ENCODE measurements at regions not wholly inside any gene's neighbourhood (a gene's known extent, or its start where the extent isn't known, plus 50 kb on each side); places are given as distances from the start of the nearest gene placed in this dataset.

DNA sequence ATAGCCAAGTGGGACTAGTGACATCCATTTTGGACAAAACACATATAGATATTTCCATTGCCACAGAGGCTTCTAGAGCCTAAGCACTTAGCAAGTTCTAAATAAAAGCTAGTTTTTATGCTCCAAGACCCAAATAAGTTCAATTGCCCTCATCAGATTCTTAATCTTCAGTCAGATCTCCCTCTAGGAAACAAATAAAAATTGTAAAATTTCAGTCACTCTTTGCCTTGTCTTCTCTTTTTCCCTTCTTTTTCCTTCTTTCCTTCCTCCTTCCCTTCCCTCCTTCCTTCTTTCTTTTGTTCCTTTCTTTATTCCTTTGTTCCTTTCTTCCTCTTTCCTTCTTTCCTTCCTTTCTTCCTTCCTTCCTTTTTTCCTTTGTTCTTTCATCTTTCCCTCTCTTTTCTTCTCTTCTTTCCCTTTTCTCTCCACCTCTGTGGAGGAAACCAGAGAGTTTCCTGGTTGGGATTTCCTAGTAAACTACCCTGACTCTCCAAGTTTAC is 68.8 kb upstream of the GADL1 start:
- no peak overlapping the region for H3K4me2 ChIP-seq (ENCODE audit: control insufficient read depth, extremely low read depth, insufficient read depth, low read depth, low read length)
- H3K9me1 ChIP-seq (ENCODE audit: control insufficient read depth, extremely low read depth, insufficient read depth, low read length), result no peaks in the 10 kb centered on the region
- dilution Hi-C loops (cut with MboI; ENCODE audit: extremely low pct_ligation_motif_present, low sequenced_read_pairs), result no loop called here
- no peak for FAIRE-seq
- TF ChIP-seq, protein P1, sequence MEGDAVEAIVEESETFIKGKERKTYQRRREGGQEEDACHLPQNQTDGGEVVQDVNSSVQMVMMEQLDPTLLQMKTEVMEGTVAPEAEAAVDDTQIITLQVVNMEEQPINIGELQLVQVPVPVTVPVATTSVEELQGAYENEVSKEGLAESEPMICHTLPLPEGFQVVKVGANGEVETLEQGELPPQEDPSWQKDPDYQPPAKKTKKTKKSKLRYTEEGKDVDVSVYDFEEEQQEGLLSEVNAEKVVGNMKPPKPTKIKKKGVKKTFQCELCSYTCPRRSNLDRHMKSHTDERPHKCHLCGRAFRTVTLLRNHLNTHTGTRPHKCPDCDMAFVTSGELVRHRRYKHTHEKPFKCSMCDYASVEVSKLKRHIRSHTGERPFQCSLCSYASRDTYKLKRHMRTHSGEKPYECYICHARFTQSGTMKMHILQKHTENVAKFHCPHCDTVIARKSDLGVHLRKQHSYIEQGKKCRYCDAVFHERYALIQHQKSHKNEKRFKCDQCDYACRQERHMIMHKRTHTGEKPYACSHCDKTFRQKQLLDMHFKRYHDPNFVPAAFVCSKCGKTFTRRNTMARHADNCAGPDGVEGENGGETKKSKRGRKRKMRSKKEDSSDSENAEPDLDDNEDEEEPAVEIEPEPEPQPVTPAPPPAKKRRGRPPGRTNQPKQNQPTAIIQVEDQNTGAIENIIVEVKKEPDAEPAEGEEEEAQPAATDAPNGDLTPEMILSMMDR (optimal IDR thresholded peaks at IDR 0.05 in 1 of 3, IDR thresholded peaks at IDR 0.05 in 1 of 3, conservative IDR thresholded peaks at IDR 0.05 in 1 of 3; ENCODE audit: extremely low read depth in 1 of 3, insufficient read depth in 2 of 3, low read length in 3 of 3), result no peak
- TF ChIP-seq EZH2 (IDR thresholded peaks at IDR 0.05; ENCODE audit: low read length), result no peak
- DNase-seq (ENCODE audit: low read depth, low spot score), result no peak
- H3K79me2 ChIP-seq (ENCODE audit: control insufficient read depth, insufficient read depth, low read length), result no peaks in the 10 kb centered on the region
- H3K4me1 ChIP-seq (ENCODE audit: control insufficient read depth, extremely low read depth, insufficient read depth, low read length), result peaks cover 7% of the 10 kb centered on the region
- no peaks in the 10 kb centered on the region for H4K20me1 ChIP-seq (ENCODE audit: control insufficient read depth, extremely low read depth, insufficient read depth, low read length)
- peaks cover 4% of the 10 kb centered on the region for H3K9me3 ChIP-seq (ENCODE audit: control insufficient read depth, low read depth, low read length)
- H2AFZ ChIP-seq (ENCODE audit: control insufficient read depth, low read length), result no peak overlapping the region
- H3K9ac ChIP-seq (ENCODE audit: control insufficient read depth, extremely low read depth, insufficient read depth, low read length), result no peak overlapping the region
- no peaks in the 10 kb centered on the region for H3K27me3 ChIP-seq (ENCODE audit: control insufficient read depth, extremely low read depth, insufficient read depth, low read length)
- no peaks in the 10 kb centered on the region for H3K36me3 ChIP-seq (ENCODE audit: control insufficient read depth in 2 of 2, extremely low read depth in 1 of 2, insufficient read depth in 2 of 2, low read length in 2 of 2)
- no peak overlapping the region for H3K4me3 ChIP-seq (ENCODE audit: control insufficient read depth in 2 of 3, extremely low read depth in 1 of 3, insufficient read depth in 2 of 3, low read depth in 1 of 3, low read length in 3 of 3)
- no peak overlapping the region for H3K27ac ChIP-seq (ENCODE audit: control insufficient read depth, insufficient read depth, low read length)

DNA sequence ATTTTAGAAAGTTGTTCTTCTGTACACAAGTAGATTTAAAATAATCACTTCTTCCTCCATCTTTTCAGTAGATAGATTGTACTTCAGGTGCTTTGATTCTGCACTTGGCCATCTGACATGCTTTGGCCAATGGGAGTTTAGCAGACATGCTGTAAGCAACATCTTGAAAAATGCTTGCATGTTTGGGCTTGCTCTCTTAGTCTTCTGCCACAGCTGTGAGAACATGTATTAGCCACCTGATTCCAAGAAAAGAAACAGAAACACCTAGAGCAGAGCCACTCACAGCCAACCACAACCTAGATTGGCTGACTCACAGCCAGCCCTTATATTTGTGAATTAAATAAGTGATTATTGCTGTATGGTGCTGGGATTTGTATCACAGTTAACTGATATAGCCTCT is 70.2 kb upstream of the GADL1 start:
- Histone ChIP-seq H2AFZ (ENCODE audit: control insufficient read depth, low read length) (no peak overlapping the region), H3K4me1 (ENCODE audit: control insufficient read depth, extremely low read depth, insufficient read depth, low read length) (peaks cover 7% of the 10 kb centered on the region), H3K4me3 (ENCODE audit: control insufficient read depth in 2 of 3, extremely low read depth in 1 of 3, insufficient read depth in 2 of 3, low read depth in 1 of 3, low read length in 3 of 3) (no peak overlapping the region), H3K79me2 (ENCODE audit: control insufficient read depth, insufficient read depth, low read length) (no peaks in the 10 kb centered on the region), H3K9me1 (ENCODE audit: control insufficient read depth, extremely low read depth, insufficient read depth, low read length) (no peaks in the 10 kb centered on the region), H3K36me3 (ENCODE audit: control insufficient read depth in 2 of 2, extremely low read depth in 1 of 2, insufficient read depth in 2 of 2, low read length in 2 of 2) (no peaks in the 10 kb centered on the region), H3K27me3 (ENCODE audit: control insufficient read depth, extremely low read depth, insufficient read depth, low read length) (no peaks in the 10 kb centered on the region), H3K4me2 (ENCODE audit: control insufficient read depth, extremely low read depth, insufficient read depth, low read depth, low read length) (no peak overlapping the region), H3K9ac (ENCODE audit: control insufficient read depth, extremely low read depth, insufficient read depth, low read length) (no peak overlapping the region), H3K9me3 (ENCODE audit: control insufficient read depth, low read depth, low read length) (no peaks in the 10 kb centered on the region), H3K27ac (ENCODE audit: control insufficient read depth, insufficient read depth, low read length) (no peak overlapping the region), H4K20me1 (ENCODE audit: control insufficient read depth, extremely low read depth, insufficient read depth, low read length) (no peaks in the 10 kb centered on the region)
- DNase-seq (ENCODE audit: low read depth, low spot score) (peak; percentile 90), FAIRE-seq (peak; percentile 94)
- dilution Hi-C loops (cut with MboI; ENCODE audit: extremely low pct_ligation_motif_present, low sequenced_read_pairs), result no loop called here
- no peak for TF ChIP-seq EZH2 (IDR thresholded peaks at IDR 0.05; ENCODE audit: low read length)
- TF ChIP-seq, protein P1 (optimal IDR thresholded peaks at IDR 0.05 in 1 of 3, IDR thresholded peaks at IDR 0.05 in 1 of 3, conservative IDR thresholded peaks at IDR 0.05 in 1 of 3; ENCODE audit: extremely low read depth in 1 of 3, insufficient read depth in 2 of 3, low read length in 3 of 3), result no peak

All from keratinocyte (primary cell).